ENCODE measurements at regions not wholly inside any gene's neighbourhood (a gene's known extent, or its start where the extent isn't known, plus 50 kb on each side); places are given as distances from the start of the nearest gene placed in this dataset.

- Histone ChIP-seq H2AFZ (ENCODE audit: insufficient read depth, low read depth, low read length, poor library complexity, severe bottlenecking) (no peak overlapping the region), H3K36me3 (replicated peaks in 1 of 2; ENCODE audit: control insufficient read depth in 1 of 2, insufficient read depth in 2 of 2, low read length in 2 of 2) (no peaks in the 10 kb centered on the region), H3K4me1 (ENCODE audit: control insufficient read depth in 1 of 2, insufficient read depth in 2 of 2, low read length in 2 of 2) (no peaks in the 10 kb centered on the region), H3K79me2 (ENCODE audit: insufficient read depth, low read length) (no peaks in the 10 kb centered on the region), H3K27me3 (ENCODE audit: control insufficient read depth in 2 of 2, insufficient read depth in 2 of 2, low read length in 2 of 2) (no peaks in the 10 kb centered on the region), H3K9ac (ENCODE audit: insufficient read depth, low read length, poor library complexity, severe bottlenecking) (no peak overlapping the region), H3K27ac (ENCODE audit: low read depth in 1 of 2, low read length in 2 of 2) (no peak overlapping the region), H3K4me3 (replicated peaks in 1 of 3; ENCODE audit: low read depth in 2 of 3, low read length in 3 of 3) (no peak overlapping the region), H3K9me3 (replicated peaks in 1 of 2; ENCODE audit: control insufficient read depth in 1 of 2, insufficient read depth in 1 of 2, low read length in 2 of 2) (peaks cover 2 to 29% of the 10 kb centered on the region in 2 donors), H4K20me1 (ENCODE audit: insufficient read depth, low read length) (no peaks in the 10 kb centered on the region), H3K4me2 (replicated peaks; ENCODE audit: extremely low read depth, low read length, poor library complexity, severe bottlenecking) (no peak overlapping the region)
- H3K36me3 Mint-ChIP-seq: no peaks in the 10 kb centered on the region
- H3K27me3 Mint-ChIP-seq (ENCODE audit: low read depth in 3 of 3): no peaks in the 10 kb centered on the region
- no peak overlapping the region for H3K4me3 Mint-ChIP-seq
- intact Hi-C loops (cut with micrococcal nuclease): no loop called here
- WGBS (ENCODE audit: insufficient coverage): no CpG with 5 or more reads among the region's 2 CpGs
- H3K4me1 Mint-ChIP-seq: no peaks in the 10 kb centered on the region
- H3K27ac Mint-ChIP-seq: no peak overlapping the region
- peaks cover 3 to 23% (median 13%) of the 10 kb centered on the region in 7 donors for H3K9me3 Mint-ChIP-seq
- DNase-seq: no peak
- TF ChIP-seq CTCF (IDR thresholded peaks at IDR 0.05): no peak
Measured at GRCh38 chr12:73186272-73186671, 914.1 kb downstream of the TRHDE start.

- Histone ChIP-seq H3K27me3 (ENCODE audit: control insufficient read depth in 2 of 2, insufficient read depth in 2 of 2, low read length in 2 of 2) (no peaks in the 10 kb centered on the region), H4K20me1 (ENCODE audit: insufficient read depth, low read length) (no peaks in the 10 kb centered on the region), H3K36me3 (replicated peaks in 1 of 2; ENCODE audit: control insufficient read depth in 1 of 2, insufficient read depth in 2 of 2, low read length in 2 of 2) (no peaks in the 10 kb centered on the region), H2AFZ (ENCODE audit: insufficient read depth, low read depth, low read length, poor library complexity, severe bottlenecking) (no peak overlapping the region), H3K4me2 (replicated peaks; ENCODE audit: extremely low read depth, low read length, poor library complexity, severe bottlenecking) (no peak overlapping the region), H3K27ac (ENCODE audit: low read depth in 1 of 2, low read length in 2 of 2) (no peak overlapping the region), H3K9me3 (replicated peaks in 1 of 2; ENCODE audit: control insufficient read depth in 1 of 2, insufficient read depth in 1 of 2, low read length in 2 of 2) (peaks cover 0 to 29% of the 10 kb centered on the region in 2 donors), H3K79me2 (ENCODE audit: insufficient read depth, low read length) (no peaks in the 10 kb centered on the region), H3K4me3 (replicated peaks in 1 of 3; ENCODE audit: low read depth in 2 of 3, low read length in 3 of 3) (no peak overlapping the region), H3K4me1 (ENCODE audit: control insufficient read depth in 1 of 2, insufficient read depth in 2 of 2, low read length in 2 of 2) (no peaks in the 10 kb centered on the region), H3K9ac (ENCODE audit: insufficient read depth, low read length, poor library complexity, severe bottlenecking) (no peak overlapping the region)
- no peak overlapping the region for H3K4me3 Mint-ChIP-seq
- no peak for TF ChIP-seq CTCF (IDR thresholded peaks at IDR 0.05)
- H3K27ac Mint-ChIP-seq: no peak overlapping the region
- H3K9me3 Mint-ChIP-seq: peaks cover 3 to 23% (median 13%) of the 10 kb centered on the region in 7 donors
- H3K4me1 Mint-ChIP-seq: no peaks in the 10 kb centered on the region
- no peak for DNase-seq
- no peaks in the 10 kb centered on the region for H3K36me3 Mint-ChIP-seq
- no CpG with 5 or more reads among the region's 1 CpG for WGBS (ENCODE audit: insufficient coverage)
- intact Hi-C loops (cut with micrococcal nuclease): no loop called here
- H3K27me3 Mint-ChIP-seq (ENCODE audit: low read depth in 3 of 3): no peaks in the 10 kb centered on the region
Measured at GRCh38 chr12:73187765-73188164, 915.6 kb downstream of the TRHDE start.

Measured in CD14-positive monocyte (primary cell).